ENCODE measurements at regions not wholly inside any gene's neighbourhood (a gene's known extent, or its start where the extent isn't known, plus 50 kb on each side); places are given as distances from the start of the nearest gene placed in this dataset.

- DNase-seq: no peak
These were observed 1036.5 kb downstream of the TUSC7 start for GRCh38 chr3:117746066-117746465.

GRCh38 chr3:117748131-117748530, 1038.6 kb downstream of the TUSC7 start:
- DNase-seq: no peak

- no peak for DNase-seq
These were observed 1041.2 kb downstream of the TUSC7 start for GRCh38 chr3:117750674-117751269.

GRCh38 chr3:117751651-117752050, 1042.1 kb downstream of the TUSC7 start:
- no peak for DNase-seq

- no peak for DNase-seq
These were observed 1043.6 kb downstream of the TUSC7 start for GRCh38 chr3:117752984-117753717.

- DNase-seq: no peak
These were observed 1044.5 kb downstream of the TUSC7 start for GRCh38 chr3:117754058-117754457.

- no peak for DNase-seq
These were observed 1045.3 kb downstream of the TUSC7 start for GRCh38 chr3:117754841-117755240.

- DNase-seq: no peak
These were observed 1047.0 kb downstream of the TUSC7 start for GRCh38 chr3:117756563-117756962.

- no peak for DNase-seq
These were observed 1052.4 kb downstream of the TUSC7 start for GRCh38 chr3:117761703-117762620.

GRCh38 chr3:117762621-117763037, 1053.0 kb downstream of the TUSC7 start:
- DNase-seq: no peak

GRCh38 chr3:117763561-117763960, 1054.0 kb downstream of the TUSC7 start:
- DNase-seq: no peak

GRCh38 chr3:117768581-117768980, 1059.0 kb downstream of the TUSC7 start:
- DNase-seq: no peak

GRCh38 chr3:117774130-117774529, 1064.6 kb downstream of the TUSC7 start:
- no peak for DNase-seq

GRCh38 chr3:117786349-117786748, 1076.8 kb downstream of the TUSC7 start:
- DNase-seq: no peak

GRCh38 chr3:117788061-117788460, 1078.5 kb downstream of the TUSC7 start:
- peak; percentile 100 for DNase-seq

- DNase-seq: no peak
These were observed 1078.9 kb downstream of the TUSC7 start for GRCh38 chr3:117788506-117788905.

- DNase-seq: no peak
These were observed 1080.8 kb downstream of the TUSC7 start for GRCh38 chr3:117790235-117790987.

GRCh38 chr3:117793622-117794265, 1084.2 kb downstream of the TUSC7 start:
- peak; percentile 71 for DNase-seq

- no peak for DNase-seq
These were observed 1088.6 kb downstream of the TUSC7 start for GRCh38 chr3:117798221-117798620.

GRCh38 chr3:117798687-117799386, 1089.3 kb downstream of the TUSC7 start:
- DNase-seq: no peak

- DNase-seq: no peak
These were observed 1089.8 kb downstream of the TUSC7 start for GRCh38 chr3:117799387-117799735.

- DNase-seq: no peak
These were observed 1092.3 kb downstream of the TUSC7 start for GRCh38 chr3:117801912-117802239.

Measured in DMS79 (cell line).